GM23248 (cell line): ENCODE measurements at regions not wholly inside any gene's neighbourhood (a gene's known extent, or its start where the extent isn't known, plus 50 kb on each side); places are given as distances from the start of the nearest gene placed in this dataset.

Experiments
- EZH2 ChIP-seq: fragments of 200-600 bp; sonication (generic); IDR thresholded peaks from 2 replicates; pipeline ENCODE4 v1.6.1; 2018; ENCODE audit warnings: antibody characterized with exemption, mild to moderate bottlenecking; ENCODE audit not compliant: insufficient read depth, poor library complexity, severe bottlenecking
- EZH2phosphoT487 ChIP-seq: fragments of 200-600 bp; sonication (generic); IDR thresholded peaks from 2 replicates; pipeline ENCODE4 v1.6.1; 2018; ENCODE audit warnings: antibody characterized with exemption, moderate library complexity, mild to moderate bottlenecking, low read depth; ENCODE audit not compliant: insufficient read depth

GRCh38 chr4:119765951-119766350 lies 137.3 kb upstream of the PDE5A start:
- TF ChIP-seq EZH2 (no peak), EZH2phosphoT487 (no peak)
